Muscle layer of colon (tissue), 2 donors: ENCODE measurements at regions not wholly inside any gene's neighbourhood (a gene's known extent, or its start where the extent isn't known, plus 50 kb on each side); places are given as distances from the start of the nearest gene placed in this dataset.

Experiments used
- H3K27ac ChIP-seq: one replicate; pipeline ENCODE4 v1.7.0; 2013; ENCODE audit warnings: low read depth, mild to moderate bottlenecking, low read length, moderate library complexity
- H3K27me3 ChIP-seq, 2 donors: one replicate each; pipeline ENCODE4 v1.7.0; 2013; ENCODE audit warnings: low read length in 2 of 2, mild to moderate bottlenecking in 2 of 2; ENCODE audit not compliant: insufficient read depth in 2 of 2, control insufficient read depth in 1 of 2
- H3K36me3 ChIP-seq: one replicate; pipeline ENCODE4 v1.7.0; 2013; ENCODE audit warnings: mild to moderate bottlenecking, low read length; ENCODE audit not compliant: insufficient read depth
- H3K4me1 ChIP-seq: one replicate; pipeline ENCODE4 v1.7.0; 2013; ENCODE audit warnings: mild to moderate bottlenecking, low read length; ENCODE audit not compliant: insufficient read depth
- H3K4me3 ChIP-seq, 2 donors: one replicate each; pipeline ENCODE4 v1.7.0; 2013; ENCODE audit warnings: low read length in 2 of 2, low read depth in 1 of 2, mild to moderate bottlenecking in 1 of 2, moderate library complexity in 1 of 2
- H3K9ac ChIP-seq: one replicate; pipeline ENCODE4 v1.7.0; 2013; ENCODE audit warnings: low read length
- H3K9me3 ChIP-seq: one replicate; pipeline ENCODE4 v1.7.0; 2013; ENCODE audit warnings: mild to moderate bottlenecking, low read length
- donor health status: abdominal sarcoma.
- donor health status: Adenocarcinoma of cecum.

DNA sequence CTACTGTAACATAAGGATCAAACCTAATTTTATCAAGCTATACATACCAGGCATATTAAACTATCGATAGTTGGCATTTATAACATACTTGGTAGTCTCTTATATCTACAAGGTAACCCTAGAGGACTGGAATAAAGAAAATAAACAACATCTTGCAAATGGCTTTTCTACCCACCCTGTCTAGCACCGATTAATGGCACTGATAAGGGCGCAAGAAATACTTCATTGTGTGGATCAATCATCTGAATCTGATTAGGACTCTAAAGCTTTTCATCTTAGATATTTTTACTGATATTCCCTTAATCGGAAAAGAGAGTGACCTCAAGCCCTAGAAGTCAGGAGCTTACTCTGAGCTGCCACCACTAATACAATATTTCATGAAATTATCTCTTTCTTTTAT lies 1461.7 kb upstream of the PIK3C3 start:
- Histone ChIP-seq H3K9me3 (no peaks in the 10 kb centered on the region), H3K27ac (no peak overlapping the region), H3K4me1 (no peaks in the 10 kb centered on the region), H3K9ac (no peak overlapping the region), H3K4me3 (no peak overlapping the region), H3K36me3 (no peaks in the 10 kb centered on the region), H3K27me3 (no peaks in the 10 kb centered on the region)

DNA sequence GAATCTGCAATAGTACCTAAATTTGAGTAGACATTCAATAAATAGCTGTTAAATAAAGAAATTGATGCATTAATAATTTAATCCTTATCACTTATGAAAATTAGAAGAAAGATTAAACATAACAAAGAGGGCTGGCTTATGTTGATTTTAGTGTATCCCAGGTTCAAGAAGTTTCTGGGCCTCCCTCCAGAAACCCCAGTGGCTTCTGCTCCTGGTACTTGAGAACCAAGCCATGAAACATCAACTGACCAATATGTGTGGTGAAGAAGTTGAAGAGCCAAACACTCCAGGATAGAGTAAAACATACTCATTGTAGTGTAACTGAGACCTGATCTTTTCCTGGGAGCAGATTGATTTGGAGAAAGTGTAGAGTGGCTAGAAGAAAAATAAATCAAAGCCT lies 1465.7 kb upstream of the PIK3C3 start:
- no peaks in the 10 kb centered on the region for H3K9me3 ChIP-seq
- no peak overlapping the region for H3K27ac ChIP-seq
- no peaks in the 10 kb centered on the region for H3K36me3 ChIP-seq
- H3K27me3 ChIP-seq = no peaks in the 10 kb centered on the region
- H3K4me3 ChIP-seq = no peak overlapping the region
- no peak overlapping the region for H3K9ac ChIP-seq
- no peaks in the 10 kb centered on the region for H3K4me1 ChIP-seq

GRCh38 chr18:40485318-40485717 lies 1469.7 kb upstream of the PIK3C3 start:
- Histone ChIP-seq H3K27me3 (no peaks in the 10 kb centered on the region), H3K27ac (no peak overlapping the region), H3K9ac (no peak overlapping the region), H3K9me3 (no peaks in the 10 kb centered on the region), H3K36me3 (no peaks in the 10 kb centered on the region), H3K4me3 (no peak overlapping the region), H3K4me1 (no peaks in the 10 kb centered on the region)

GRCh38 chr18:40473221-40474029 lies 1481.6 kb upstream of the PIK3C3 start:
- Histone ChIP-seq H3K36me3 (no peaks in the 10 kb centered on the region), H3K27ac (no peak overlapping the region), H3K4me3 (no peak overlapping the region), H3K9ac (no peak overlapping the region), H3K27me3 (no peaks in the 10 kb centered on the region), H3K9me3 (no peaks in the 10 kb centered on the region), H3K4me1 (no peaks in the 10 kb centered on the region)

GRCh38 chr18:40470723-40471122 lies 1484.3 kb upstream of the PIK3C3 start:
- H3K9ac ChIP-seq = no peak overlapping the region
- H3K4me3 ChIP-seq = no peak overlapping the region

GRCh38 chr18:40469851-40470250 lies 1485.2 kb upstream of the PIK3C3 start:
- Histone ChIP-seq H3K27me3 (no peaks in the 10 kb centered on the region), H3K9me3 (no peaks in the 10 kb centered on the region), H3K36me3 (no peaks in the 10 kb centered on the region), H3K27ac (no peak overlapping the region), H3K9ac (no peak overlapping the region), H3K4me3 (no peak overlapping the region), H3K4me1 (no peaks in the 10 kb centered on the region)

More at GRCh38 chr18:40470723-40471122, 1484.3 kb upstream of the PIK3C3 start:
- no peaks in the 10 kb centered on the region for H3K36me3 ChIP-seq
- no peaks in the 10 kb centered on the region for H3K27me3 ChIP-seq
- no peaks in the 10 kb centered on the region for H3K4me1 ChIP-seq
- no peak overlapping the region for H3K27ac ChIP-seq
- no peaks in the 10 kb centered on the region for H3K9me3 ChIP-seq

DNA sequence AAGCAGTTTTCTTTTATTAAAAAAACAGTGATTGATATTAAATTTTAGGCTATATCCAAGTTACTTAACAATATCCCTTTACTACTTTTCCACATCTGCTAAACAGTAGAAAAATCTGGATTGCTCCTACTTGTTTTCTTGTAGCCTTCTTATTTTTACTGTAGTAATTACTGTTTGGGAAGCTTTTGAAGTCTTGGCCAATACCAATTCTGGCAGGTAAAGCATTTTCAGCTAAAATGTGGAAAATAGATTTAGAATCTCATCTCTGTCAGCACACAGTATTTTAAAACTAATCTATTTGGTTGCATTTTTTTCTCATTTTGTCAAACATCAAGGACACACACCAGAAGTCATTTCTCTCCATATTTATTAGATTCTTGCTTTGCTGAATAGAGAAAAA lies 1485.7 kb upstream of the PIK3C3 start:
- H3K27me3 ChIP-seq = no peaks in the 10 kb centered on the region
- H3K27ac ChIP-seq = no peak overlapping the region
- no peak overlapping the region for H3K9ac ChIP-seq
- H3K4me1 ChIP-seq = no peaks in the 10 kb centered on the region
- no peak overlapping the region for H3K4me3 ChIP-seq
- H3K36me3 ChIP-seq = no peaks in the 10 kb centered on the region
- H3K9me3 ChIP-seq = no peaks in the 10 kb centered on the region

DNA sequence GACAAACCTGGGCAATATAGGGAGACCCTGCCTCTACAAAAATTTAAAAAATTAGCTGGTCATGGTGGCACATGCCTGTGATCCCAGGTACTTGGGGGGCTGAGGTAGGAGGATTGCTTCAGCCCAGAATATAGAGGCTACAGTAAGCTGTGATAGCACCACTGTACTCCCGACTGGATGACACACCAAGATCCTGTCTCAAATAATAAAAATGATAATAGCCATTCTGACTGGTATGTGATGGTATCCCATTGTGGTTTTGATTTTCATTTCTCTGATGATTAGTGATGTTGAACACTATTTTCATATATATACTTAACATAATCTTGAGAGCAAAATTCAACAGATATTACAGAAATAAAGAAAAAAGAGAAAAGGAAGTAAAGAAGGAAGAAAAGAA lies 1491.0 kb upstream of the PIK3C3 start:
- no peaks in the 10 kb centered on the region for H3K9me3 ChIP-seq
- no peaks in the 10 kb centered on the region for H3K36me3 ChIP-seq
- H3K27ac ChIP-seq = no peak overlapping the region
- no peaks in the 10 kb centered on the region for H3K27me3 ChIP-seq
- H3K9ac ChIP-seq = no peak overlapping the region
- no peak overlapping the region for H3K4me3 ChIP-seq
- no peaks in the 10 kb centered on the region for H3K4me1 ChIP-seq

- no peaks in the 10 kb centered on the region for H3K27me3 ChIP-seq
Measured at GRCh38 chr18:40453903-40454302, 1501.1 kb upstream of the PIK3C3 start.

DNA sequence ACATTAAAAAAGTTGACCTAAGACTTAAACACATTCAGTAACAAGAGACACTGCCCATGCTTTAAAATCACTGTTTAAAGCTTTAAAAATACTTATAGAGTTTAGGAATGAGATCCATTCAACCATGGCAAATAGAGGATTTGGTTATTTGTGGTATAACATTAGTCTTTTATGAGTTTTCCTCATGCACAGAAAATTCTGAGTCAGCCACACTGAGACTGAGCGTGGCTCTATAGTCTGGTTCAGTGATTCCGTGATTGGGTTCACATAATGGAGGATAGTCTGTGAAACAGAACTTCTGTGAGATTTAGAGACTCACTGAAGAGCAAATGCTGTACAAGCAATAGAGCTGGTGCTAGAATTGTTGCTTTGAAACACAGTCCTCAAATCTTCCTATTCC lies 1502.4 kb upstream of the PIK3C3 start:
- Histone ChIP-seq H3K4me1 (no peaks in the 10 kb centered on the region), H3K36me3 (no peaks in the 10 kb centered on the region), H3K4me3 (no peak overlapping the region), H3K9me3 (no peaks in the 10 kb centered on the region), H3K27me3 (no peaks in the 10 kb centered on the region), H3K9ac (no peak overlapping the region), H3K27ac (no peak overlapping the region)

More at GRCh38 chr18:40453903-40454302, 1501.1 kb upstream of the PIK3C3 start:
- Histone ChIP-seq H3K4me1 (no peaks in the 10 kb centered on the region), H3K36me3 (no peaks in the 10 kb centered on the region), H3K9me3 (no peaks in the 10 kb centered on the region), H3K4me3 (no peak overlapping the region), H3K9ac (no peak overlapping the region), H3K27ac (no peak overlapping the region)

DNA sequence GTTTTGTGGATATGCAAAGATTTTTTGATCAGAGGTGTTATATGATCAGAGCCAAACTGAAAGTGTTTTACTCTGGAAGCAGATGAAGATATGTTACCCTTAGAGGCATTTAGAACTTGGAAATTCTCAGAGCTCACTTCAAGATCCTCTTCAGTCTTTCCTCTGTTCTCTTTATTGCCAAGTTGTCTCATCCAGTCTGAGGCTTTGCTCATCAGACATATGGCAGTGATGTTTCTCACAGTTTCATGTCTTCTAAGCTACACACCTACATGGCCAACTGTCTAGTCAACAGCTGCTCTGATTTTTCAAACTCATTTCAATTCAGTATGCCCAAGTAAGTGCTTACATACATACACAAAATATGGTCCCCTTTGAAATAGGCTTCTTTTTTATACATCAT lies 1504.3 kb upstream of the PIK3C3 start:
- no peaks in the 10 kb centered on the region for H3K27me3 ChIP-seq
- H3K27ac ChIP-seq = no peak overlapping the region
- no peaks in the 10 kb centered on the region for H3K9me3 ChIP-seq
- H3K36me3 ChIP-seq = no peaks in the 10 kb centered on the region
- no peak overlapping the region for H3K9ac ChIP-seq
- H3K4me3 ChIP-seq = no peak overlapping the region
- H3K4me1 ChIP-seq = no peaks in the 10 kb centered on the region

GRCh38 chr18:40447820-40448219 lies 1507.2 kb upstream of the PIK3C3 start:
- no peaks in the 10 kb centered on the region for H3K9me3 ChIP-seq
- no peak overlapping the region for H3K4me3 ChIP-seq
- no peaks in the 10 kb centered on the region for H3K36me3 ChIP-seq
- H3K4me1 ChIP-seq = no peaks in the 10 kb centered on the region
- no peak overlapping the region for H3K9ac ChIP-seq
- H3K27me3 ChIP-seq = no peaks in the 10 kb centered on the region
- no peak overlapping the region for H3K27ac ChIP-seq
